ENCODE measurements at regions not wholly inside any gene's neighbourhood (a gene's known extent, or its start where the extent isn't known, plus 50 kb on each side); places are given as distances from the start of the nearest gene placed in this dataset.

DNA sequence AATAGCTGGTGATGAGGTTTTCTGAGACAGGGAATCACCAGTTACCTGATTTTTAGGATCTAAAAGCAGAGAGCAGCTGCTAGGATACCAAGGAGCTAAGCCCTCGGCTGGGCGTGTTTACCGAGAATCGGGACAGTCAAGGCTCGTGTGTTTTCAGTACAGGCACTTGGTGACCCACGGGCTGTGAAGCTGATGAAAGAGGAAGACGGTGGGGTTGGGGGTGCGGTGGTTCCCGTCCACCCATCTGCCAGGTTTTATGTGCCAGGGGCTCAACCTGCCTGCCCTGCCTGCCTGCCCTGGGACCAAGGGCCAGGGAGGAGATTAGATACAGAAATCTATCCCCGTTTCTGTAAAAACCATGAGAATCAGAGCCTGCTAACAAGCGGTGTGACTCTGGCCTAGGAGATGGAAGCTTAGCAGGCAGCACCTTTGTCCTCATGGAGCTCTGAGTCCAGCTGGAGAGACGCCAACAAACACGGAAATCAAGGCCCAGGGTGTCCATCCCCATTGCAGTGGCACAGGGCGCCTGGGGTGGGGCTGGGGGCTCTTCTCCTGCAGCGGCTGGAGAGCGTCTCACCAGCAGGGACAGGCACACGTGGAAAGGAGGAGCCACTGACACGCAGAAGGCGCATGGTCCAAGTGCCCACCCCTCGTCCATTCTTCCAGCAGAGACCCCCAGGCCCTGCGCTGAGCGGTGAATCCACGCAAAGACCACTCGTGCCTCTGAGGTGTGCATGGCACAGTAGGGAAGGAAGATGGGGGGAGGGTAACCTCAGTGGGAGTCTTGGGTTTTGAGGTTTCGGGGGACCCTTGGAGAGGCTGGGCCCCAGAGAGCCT lies 265.0 kb upstream of the TCERG1L start:
- no peak overlapping the region for H3K4me3 ChIP-seq (replicated peaks; ENCODE audit: low read depth, low read length)
- H3K27me3 ChIP-seq (replicated peaks; ENCODE audit: control insufficient read depth, insufficient read depth, low read length): no peaks in the 10 kb centered on the region
- no peak for TF ChIP-seq CTCF (IDR thresholded peaks at IDR 0.05; ENCODE audit: insufficient read depth, low read length, poor library complexity, severe bottlenecking)
- no peak for DNase-seq (ENCODE audit: extremely low read depth, insufficient read length)
- H3K36me3 ChIP-seq (ENCODE audit: control insufficient read depth, insufficient read depth, low read length): no peaks in the 10 kb centered on the region

DNA sequence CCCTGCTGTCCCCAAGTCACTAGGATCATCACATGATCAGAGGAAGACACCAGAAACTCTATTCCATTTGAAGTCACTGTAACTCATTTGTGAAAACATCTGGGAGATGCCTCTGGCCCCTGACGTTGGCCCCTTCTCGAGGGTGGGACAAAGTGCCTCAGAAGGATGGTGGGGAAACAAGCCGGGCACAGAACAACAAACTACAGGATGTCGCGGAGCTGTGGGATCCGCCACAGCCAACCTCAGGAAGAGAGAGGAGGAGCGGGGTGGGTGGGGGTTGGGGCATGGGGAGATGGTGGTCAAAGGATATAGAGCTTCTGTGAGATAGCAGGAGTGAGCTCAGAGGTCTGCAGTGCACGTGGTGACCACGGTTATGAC lies 265.6 kb upstream of the TCERG1L start:
- TF ChIP-seq CTCF (IDR thresholded peaks at IDR 0.05; ENCODE audit: insufficient read depth, low read length, poor library complexity, severe bottlenecking): no peak
- H3K4me3 ChIP-seq (replicated peaks; ENCODE audit: low read depth, low read length): no peak overlapping the region
- DNase-seq (ENCODE audit: extremely low read depth, insufficient read length): no peak
- H3K27me3 ChIP-seq (replicated peaks; ENCODE audit: control insufficient read depth, insufficient read depth, low read length): no peaks in the 10 kb centered on the region
- H3K36me3 ChIP-seq (ENCODE audit: control insufficient read depth, insufficient read depth, low read length): no peaks in the 10 kb centered on the region

GRCh38 chr10:131577786-131578471 lies 266.4 kb upstream of the TCERG1L start:
- TF ChIP-seq CTCF (IDR thresholded peaks at IDR 0.05; ENCODE audit: insufficient read depth, low read length, poor library complexity, severe bottlenecking): no peak
- no peaks in the 10 kb centered on the region for H3K27me3 ChIP-seq (replicated peaks; ENCODE audit: control insufficient read depth, insufficient read depth, low read length)
- no peaks in the 10 kb centered on the region for H3K36me3 ChIP-seq (ENCODE audit: control insufficient read depth, insufficient read depth, low read length)
- DNase-seq (ENCODE audit: extremely low read depth, insufficient read length): no peak
- H3K4me3 ChIP-seq (replicated peaks; ENCODE audit: low read depth, low read length): no peak overlapping the region

DNA sequence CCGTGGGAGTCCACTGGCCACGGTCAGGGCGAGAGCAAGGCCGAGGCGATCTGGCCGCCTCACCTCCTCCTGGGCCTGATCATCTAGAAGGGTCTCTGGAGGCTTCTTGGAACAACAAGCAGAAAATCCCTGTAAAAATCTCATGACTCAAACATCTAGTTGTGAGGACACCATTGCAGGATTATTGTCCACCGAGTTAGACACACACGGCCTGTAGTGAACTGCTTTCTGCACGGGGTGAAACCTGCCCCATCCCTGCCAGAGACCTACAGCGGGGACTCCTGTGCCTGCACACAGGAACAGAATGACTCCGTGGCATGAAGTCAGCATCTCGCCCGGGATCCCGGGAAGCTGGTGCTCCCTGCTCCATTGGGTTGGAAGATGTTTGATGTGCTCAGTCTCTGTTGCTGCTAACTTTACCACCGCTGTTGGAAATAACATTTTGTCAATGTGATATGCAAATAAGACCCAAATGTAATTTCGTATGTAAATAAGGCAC lies 267.0 kb upstream of the TCERG1L start:
- Histone ChIP-seq H3K4me3 (replicated peaks; ENCODE audit: low read depth, low read length) (no peak overlapping the region), H3K27me3 (replicated peaks; ENCODE audit: control insufficient read depth, insufficient read depth, low read length) (no peaks in the 10 kb centered on the region), H3K36me3 (ENCODE audit: control insufficient read depth, insufficient read depth, low read length) (no peaks in the 10 kb centered on the region)
- TF ChIP-seq CTCF (IDR thresholded peaks at IDR 0.05; ENCODE audit: insufficient read depth, low read length, poor library complexity, severe bottlenecking): no peak
- no peak for DNase-seq (ENCODE audit: extremely low read depth, insufficient read length)

- TF ChIP-seq CTCF (IDR thresholded peaks at IDR 0.05; ENCODE audit: insufficient read depth, low read length, poor library complexity, severe bottlenecking): no peak
- H3K27me3 ChIP-seq (replicated peaks; ENCODE audit: control insufficient read depth, insufficient read depth, low read length): no peaks in the 10 kb centered on the region
- H3K4me3 ChIP-seq (replicated peaks; ENCODE audit: low read depth, low read length): no peak overlapping the region
- H3K36me3 ChIP-seq (ENCODE audit: control insufficient read depth, insufficient read depth, low read length): no peaks in the 10 kb centered on the region
- no peak for DNase-seq (ENCODE audit: extremely low read depth, insufficient read length)
Observed at GRCh38 chr10:131579251-131580071, 267.9 kb upstream of the TCERG1L start.

Data from GM06990 (cell line).